H1 (cell line): ENCODE measurements at regions not wholly inside any gene's neighbourhood (a gene's known extent, or its start where the extent isn't known, plus 50 kb on each side); places are given as distances from the start of the nearest gene placed in this dataset.

ENCODE experiments used
- CTCF ChIA-PET: fragments of 300-600 bp; sonication (Branson Sonifier 250); formaldehyde crosslinking; loops from one replicate; lab custom pipeline; 2021; ENCODE audit not compliant: partially characterized antibody; lab: Charles Lee
- POLR2A ChIA-PET: fragments of 300-600 bp; sonication (Branson Sonifier 250); formaldehyde crosslinking; loops from one replicate; lab custom pipeline; 2021; ENCODE audit warnings: inconsistent platforms; ENCODE audit not compliant: partially characterized antibody; lab: Charles Lee
- DNase-seq, 2 experiments: peaks; one replicate each; pipeline versions ENCODE4 v3.0.0 to v3.0.0-alpha.2; 2010 to 2022; ENCODE audit warnings: low spot score in 2 of 2, low read depth in 1 of 2, mixed read lengths in 1 of 2
- FAIRE-seq: peaks from 2 replicates; lab custom pipeline; 2011; peaks lifted over from hg19 to GRCh38; lab: Jason Lieb, UNC
- H2AFZ ChIP-seq: 2 replicates; pipeline ENCODE4 v1.8.1; 2012; ENCODE audit warnings: low read length, inconsistent platforms
- H2AK5ac ChIP-seq: 2 replicates; pipeline ENCODE4 v1.6.1; 2013; ENCODE audit warnings: low read depth, low read length
- H2BK120ac ChIP-seq: replicated peaks from 2 replicates; pipeline ENCODE3; 2013; ENCODE audit warnings: low read depth, low read length, inconsistent platforms
- H2BK12ac ChIP-seq: 2 replicates; pipeline ENCODE4 v1.6.1; 2013; ENCODE audit warnings: low read depth, low read length
- H2BK15ac ChIP-seq: 2 replicates; pipeline ENCODE4 v1.6.1; 2013; ENCODE audit warnings: low read length
- H2BK20ac ChIP-seq: 2 replicates; pipeline ENCODE4 v1.6.1; 2013; ENCODE audit warnings: low read length
- H2BK5ac ChIP-seq: 2 replicates; pipeline ENCODE4 v1.6.1; 2013; ENCODE audit warnings: low read depth, low read length
- H3K14ac ChIP-seq: 2 replicates; pipeline ENCODE4 v1.6.1; 2013; ENCODE audit warnings: inconsistent platforms; ENCODE audit not compliant: insufficient read length
- H3K18ac ChIP-seq: 2 replicates; pipeline ENCODE4 v1.6.1; 2013; ENCODE audit warnings: low read length; ENCODE audit errors: extremely low read depth
- H3K23ac ChIP-seq: 2 replicates; pipeline ENCODE4 v1.6.1; 2013; ENCODE audit warnings: inconsistent platforms; ENCODE audit not compliant: insufficient read length
- H3K23me2 ChIP-seq: 2 replicates; pipeline ENCODE4 v1.6.1; 2013; ENCODE audit warnings: low read depth, low read length
- H3K27ac ChIP-seq: 2 replicates; pipeline ENCODE4 v1.6.1; 2011; ENCODE audit warnings: low read depth, low read length, inconsistent platforms
- H3K27me3 ChIP-seq, 4 experiments: replicated peaks in 1 of 4; 1 replicate in 1 of 4; 2 replicates in 3 of 4; pipeline versions ENCODE4 v1.6.1 to v1.8.1; 2011 to 2013; ENCODE audit warnings: low read length in 3 of 4, mild to moderate bottlenecking in 3 of 4, inconsistent platforms in 2 of 4, mixed read lengths in 2 of 4, moderate library complexity in 1 of 4; ENCODE audit not compliant: control insufficient read depth in 3 of 4, insufficient read depth in 3 of 4; ENCODE audit errors: extremely low read depth in 1 of 4
- H3K36me3 ChIP-seq, 4 experiments: 2 replicates each; pipeline versions ENCODE4 v1.6.1 to v1.8.1; 2011 to 2013; ENCODE audit warnings: mild to moderate bottlenecking in 4 of 4, low read length in 3 of 4, moderate library complexity in 2 of 4, control low read depth in 1 of 4, inconsistent platforms in 1 of 4; ENCODE audit not compliant: insufficient read depth in 4 of 4, control insufficient read depth in 2 of 4
- H3K4ac ChIP-seq: replicated peaks from 2 replicates; pipeline ENCODE3; 2013; ENCODE audit warnings: low read length, low read depth, mixed read lengths, inconsistent platforms; ENCODE audit not compliant: insufficient read length
- H3K4me1 ChIP-seq, 4 experiments: replicated peaks in 1 of 4; 1 replicate in 1 of 4; 2 replicates in 3 of 4; pipeline versions ENCODE4 v1.6.1 to v1.8.1; 2011 to 2013; ENCODE audit warnings: low read length in 3 of 4, inconsistent platforms in 2 of 4, mixed read lengths in 1 of 4; ENCODE audit not compliant: insufficient read depth in 4 of 4, control insufficient read depth in 3 of 4
- H3K4me2 ChIP-seq, 2 experiments: 2 replicates each; pipeline versions ENCODE4 v1.6.1 to v1.8.1; 2011 to 2013; ENCODE audit warnings: low read depth in 2 of 2, low read length in 2 of 2, control low read depth in 1 of 2, inconsistent platforms in 1 of 2, mild to moderate bottlenecking in 1 of 2; ENCODE audit not compliant: insufficient read depth in 1 of 2
- H3K4me3 ChIP-seq, 4 experiments: fragments of 200-600, 300-600 bp in 1 of 4; sonication (generic), shearing (Covaris generic), sonication (Bioruptor Twin) in 1 of 4; 2 replicates each; pipeline versions ENCODE4 v1.5.1 to v1.8.1; 2011 to 2016; ENCODE audit warnings: low read length in 4 of 4, low read depth in 3 of 4, control low read depth in 2 of 4, inconsistent platforms in 2 of 4, mild to moderate bottlenecking in 2 of 4, mixed read lengths in 1 of 4, moderate library complexity in 1 of 4; ENCODE audit not compliant: insufficient read depth in 2 of 4; ENCODE audit errors: extremely low read depth in 1 of 4
- H3K56ac ChIP-seq: replicated peaks from 2 replicates; pipeline ENCODE3; 2013; ENCODE audit warnings: low read depth, mild to moderate bottlenecking, mixed read lengths, low read length, inconsistent platforms; ENCODE audit not compliant: insufficient read length
- H3K79me1 ChIP-seq: 2 replicates; pipeline ENCODE4 v1.6.1; 2013; ENCODE audit warnings: low read depth, low read length, control low read depth
- H3K79me2 ChIP-seq, 2 experiments: 2 replicates each; pipeline versions ENCODE4 v1.6.1 to v1.8.1; 2012 to 2013; ENCODE audit warnings: low read length in 2 of 2, mild to moderate bottlenecking in 2 of 2, inconsistent platforms in 1 of 2; ENCODE audit not compliant: insufficient read depth in 2 of 2, control insufficient read depth in 1 of 2
- H3K9ac ChIP-seq, 4 experiments: replicated peaks in 1 of 4; 1 replicate in 1 of 4; 2 replicates in 3 of 4; pipeline versions ENCODE4 v1.6.1 to v1.8.1; 2011 to 2013; ENCODE audit warnings: low read depth in 3 of 4, low read length in 3 of 4, control low read depth in 2 of 4, mild to moderate bottlenecking in 2 of 4, moderate library complexity in 2 of 4, inconsistent platforms in 1 of 4; ENCODE audit errors: extremely low read depth in 1 of 4
- H3K9me3 ChIP-seq, 2 experiments: 2 replicates each; pipeline versions ENCODE4 v1.6.1 to v1.8.1; 2012 to 2013; ENCODE audit warnings: mild to moderate bottlenecking in 2 of 2, moderate library complexity in 2 of 2, control low read depth in 1 of 2, inconsistent platforms in 1 of 2, low read depth in 1 of 2, low read length in 1 of 2, mixed read lengths in 1 of 2; ENCODE audit not compliant: insufficient read depth in 2 of 2
- H4K20me1 ChIP-seq, 2 experiments: replicated peaks in 1 of 2; 2 replicates each; pipeline versions ENCODE3 to v1.8.1; 2011 to 2013; ENCODE audit warnings: inconsistent platforms in 2 of 2, low read length in 2 of 2, mild to moderate bottlenecking in 1 of 2; ENCODE audit not compliant: insufficient read depth in 2 of 2, control insufficient read depth in 1 of 2
- H4K5ac ChIP-seq: 2 replicates; pipeline ENCODE4 v1.6.1; 2013; ENCODE audit warnings: low read length, low read depth, mixed read lengths, inconsistent platforms; ENCODE audit not compliant: insufficient read length
- H4K8ac ChIP-seq: 2 replicates; pipeline ENCODE4 v1.8.0; 2013; ENCODE audit warnings: mild to moderate bottlenecking, moderate library complexity, low read length, inconsistent platforms; ENCODE audit not compliant: insufficient read depth; ENCODE audit errors: extremely low read depth
- H4K91ac ChIP-seq: replicated peaks from 2 replicates; pipeline ENCODE3; 2013; ENCODE audit warnings: low read length, mixed read lengths, inconsistent platforms; ENCODE audit not compliant: insufficient read length
- CHD1 ChIP-seq: IDR thresholded peaks from 2 replicates; pipeline ENCODE4 v1.6.1; 2012; ENCODE audit warnings: low read depth, low read length, improper control_type of control experiment
- CTBP2 ChIP-seq: IDR thresholded peaks from 2 replicates; pipeline ENCODE4 v1.7.0; 2011; ENCODE audit warnings: borderline replicate concordance, mild to moderate bottlenecking, moderate library complexity, mixed read lengths, low read length; ENCODE audit not compliant: insufficient read depth, insufficient read length
- PHF8 ChIP-seq: fragments of 200-600 bp; sonication (generic); conservative IDR thresholded peaks from 2 replicates; pipeline ENCODE4 v1.7.1; 2012; ENCODE audit warnings: low read depth, mild to moderate bottlenecking, inconsistent platforms, low read length, moderate library complexity
- RAD21 ChIP-seq, 2 experiments: IDR thresholded peaks in 1 of 2; conservative IDR thresholded peaks in 1 of 2; 2 replicates each; pipeline ENCODE4 v1.6.1; 2011; ENCODE audit warnings: low read depth in 2 of 2, low read length in 2 of 2, improper control_type of control experiment in 1 of 2, inconsistent platforms in 1 of 2, mild to moderate bottlenecking in 1 of 2, moderate library complexity in 1 of 2
- SAP30 ChIP-seq: fragments of 300-600 bp; sonication (generic); IDR thresholded peaks from 2 replicates; pipeline ENCODE4 v1.7.1; 2012; ENCODE audit warnings: low read length, moderate library complexity, mild to moderate bottlenecking, inconsistent platforms; ENCODE audit not compliant: insufficient read depth, insufficient replicate concordance
- SIX5 ChIP-seq: IDR thresholded peaks from 2 replicates; pipeline ENCODE4 v1.6.1; 2011; ENCODE audit warnings: mild to moderate bottlenecking, low read depth, low read length
- WGBS, 2 experiments: shearing (Covaris generic) in 1 of 2; methylation state at CpG; one replicate each; pipeline versions ENCODE4 v1.1.6 to v1.1.7; 2013 to 2015; ENCODE audit warnings: low lambda C conversion rate in 2 of 2, mixed read lengths in 2 of 2, inconsistent platforms in 1 of 2, low coverage in 1 of 2, missing lambda C conversion rate in 1 of 2; ENCODE audit not compliant: insufficient replicate concordance in 2 of 2, insufficient coverage in 1 of 2, insufficient read length in 1 of 2; ENCODE audit errors: extremely low coverage in 1 of 2, missing lambda C conversion rate in 1 of 2; 5-methylcytosine and 5-hydroxymethylcytosine counted together
- TF ChIP-seq, protein P1 (sequence below), 3 experiments: IDR thresholded peaks; 1 replicate in 2 of 3; 2 replicates in 1 of 3; pipeline versions ENCODE4 v1.5.1 to v1.6.1; 2011; ENCODE audit warnings: low read length in 3 of 3, mild to moderate bottlenecking in 3 of 3, inconsistent platforms in 2 of 3, low read depth in 1 of 3, moderate library complexity in 1 of 3; ENCODE audit not compliant: insufficient read depth in 1 of 3; ENCODE audit errors: control extremely low read depth in 1 of 3
- TF ChIP-seq, protein P2 (sequence below): IDR thresholded peaks from 2 replicates; pipeline ENCODE4 v1.6.1; 2012; ENCODE audit warnings: inconsistent platforms

DNA sequence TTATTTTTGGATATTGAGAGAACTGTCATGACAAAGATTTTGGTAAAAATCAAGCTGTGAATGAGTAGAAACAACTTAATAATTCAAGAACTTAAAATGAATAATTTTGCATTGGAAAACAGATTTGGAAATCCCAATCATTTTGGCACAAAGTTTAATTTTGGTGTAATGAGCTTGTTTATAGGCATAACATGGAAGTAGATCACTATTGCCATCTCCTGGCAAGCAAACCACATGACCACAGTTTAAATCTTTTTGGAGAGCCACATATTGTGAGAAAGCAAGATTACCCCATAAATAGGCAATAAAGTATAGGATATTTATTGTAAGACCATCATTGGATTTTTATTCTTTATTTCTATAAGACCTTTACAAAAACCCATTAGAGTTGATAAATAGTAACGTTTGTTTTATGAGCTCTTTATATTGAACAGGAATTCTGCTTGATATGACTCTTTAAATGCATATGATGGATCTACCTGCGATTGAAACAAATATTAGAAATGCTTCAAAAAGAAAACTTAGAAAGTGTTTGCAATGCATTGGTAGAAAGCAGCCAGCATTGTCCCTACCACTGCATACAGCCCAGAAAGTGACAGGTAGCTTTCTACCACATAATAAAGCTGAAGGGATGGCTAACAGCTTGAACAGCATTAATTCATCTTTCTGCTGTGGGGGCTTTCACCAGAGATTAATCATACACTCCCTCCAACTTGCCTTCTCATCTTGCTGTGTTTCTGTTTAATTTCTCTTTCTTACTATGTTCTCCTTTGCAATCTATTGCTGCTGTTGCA, 766.8 kb downstream of the TBL1XR1 start:
- Histone ChIP-seq H3K4me2 (no peak overlapping the region), H3K14ac (no peak overlapping the region), H3K23me2 (no peaks in the 10 kb centered on the region), H3K79me2 (no peaks in the 10 kb centered on the region), H3K23ac (no peak overlapping the region), H3K4me1 (peaks cover 0 to 5% (median 3%) of the 10 kb centered on the region in 4 experiments; a peak in 2 of 7 replicates), H3K4me3 (no peak overlapping the region), H3K27ac (no peak overlapping the region), H3K56ac (no peak overlapping the region), H4K20me1 (no peaks in the 10 kb centered on the region), H4K5ac (no peak overlapping the region), H3K9me3 (no peaks in the 10 kb centered on the region), H3K9ac (no peak overlapping the region), H2BK5ac (no peak overlapping the region), H3K4ac (no peak overlapping the region), H2BK12ac (no peak overlapping the region), H2BK15ac (no peak overlapping the region), H3K36me3 (no peaks in the 10 kb centered on the region), H4K8ac (no peak overlapping the region), H3K27me3 (no peaks in the 10 kb centered on the region), H2AFZ (no peak overlapping the region), H4K91ac (no peak overlapping the region), H2BK20ac (no peak overlapping the region), H2BK120ac (no peak overlapping the region), H2AK5ac (no peak overlapping the region), H3K79me1 (no peaks in the 10 kb centered on the region), H3K18ac (no peak overlapping the region)
- no peak for TF ChIP-seq SIX5
- no peak for TF ChIP-seq SAP30
- TF ChIP-seq PHF8, result no peak
- TF ChIP-seq RAD21 (IDR thresholded peaks at IDR 0.05 in 1 of 2, conservative IDR thresholded peaks at IDR 0.05 in 1 of 2; ENCODE audit: low read depth in 2 of 2, low read length in 2 of 2), result peak; percentile 92 to 94
- TF ChIP-seq CHD1, result no peak
- TF ChIP-seq, protein P1, sequence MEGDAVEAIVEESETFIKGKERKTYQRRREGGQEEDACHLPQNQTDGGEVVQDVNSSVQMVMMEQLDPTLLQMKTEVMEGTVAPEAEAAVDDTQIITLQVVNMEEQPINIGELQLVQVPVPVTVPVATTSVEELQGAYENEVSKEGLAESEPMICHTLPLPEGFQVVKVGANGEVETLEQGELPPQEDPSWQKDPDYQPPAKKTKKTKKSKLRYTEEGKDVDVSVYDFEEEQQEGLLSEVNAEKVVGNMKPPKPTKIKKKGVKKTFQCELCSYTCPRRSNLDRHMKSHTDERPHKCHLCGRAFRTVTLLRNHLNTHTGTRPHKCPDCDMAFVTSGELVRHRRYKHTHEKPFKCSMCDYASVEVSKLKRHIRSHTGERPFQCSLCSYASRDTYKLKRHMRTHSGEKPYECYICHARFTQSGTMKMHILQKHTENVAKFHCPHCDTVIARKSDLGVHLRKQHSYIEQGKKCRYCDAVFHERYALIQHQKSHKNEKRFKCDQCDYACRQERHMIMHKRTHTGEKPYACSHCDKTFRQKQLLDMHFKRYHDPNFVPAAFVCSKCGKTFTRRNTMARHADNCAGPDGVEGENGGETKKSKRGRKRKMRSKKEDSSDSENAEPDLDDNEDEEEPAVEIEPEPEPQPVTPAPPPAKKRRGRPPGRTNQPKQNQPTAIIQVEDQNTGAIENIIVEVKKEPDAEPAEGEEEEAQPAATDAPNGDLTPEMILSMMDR (IDR thresholded peaks at IDR 0.05; ENCODE audit: control extremely low read depth in 1 of 3, insufficient read depth in 1 of 3, low read depth in 1 of 3, low read length in 3 of 3), result peak in 2 of 3 experiments; percentile 55 to 67; a peak in 2 of 4 replicates
- TF ChIP-seq, protein P2, sequence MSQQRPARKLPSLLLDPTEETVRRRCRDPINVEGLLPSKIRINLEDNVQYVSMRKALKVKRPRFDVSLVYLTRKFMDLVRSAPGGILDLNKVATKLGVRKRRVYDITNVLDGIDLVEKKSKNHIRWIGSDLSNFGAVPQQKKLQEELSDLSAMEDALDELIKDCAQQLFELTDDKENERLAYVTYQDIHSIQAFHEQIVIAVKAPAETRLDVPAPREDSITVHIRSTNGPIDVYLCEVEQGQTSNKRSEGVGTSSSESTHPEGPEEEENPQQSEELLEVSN, result no peak
- TF ChIP-seq CTBP2, result no peak
- DNase-seq (no peak), FAIRE-seq (peak; percentile 91)
- CTCF ChIA-PET, result interaction anchor here (0.6 to 2.5 kb wide), 47 partner anchors 9 to 497 kb away, joined by 3 to 11 read pairs (median 3); no protein-coding TSS in a partner anchor
- 44% methylated on average over 2 of the region's 2 CpGs; no CpG with 5 or more reads in 1 of the 2 experiments for WGBS, 2 experiments
- POLR2A ChIA-PET, result interaction anchor here (0.7 to 2.6 kb wide), 6 partner anchors 10 to 150 kb away, joined by 3 to 8 read pairs (median 4); no protein-coding TSS in a partner anchor
